GM12892 (cell line): ENCODE measurements at regions not wholly inside any gene's neighbourhood (a gene's known extent, or its start where the extent isn't known, plus 50 kb on each side); places are given as distances from the start of the nearest gene placed in this dataset.
A peak's percentile ranks its signal among the peaks of the same experiment; 100 is the strongest.

ENCODE experiments used
- DNase-seq: peaks from one replicate; pipeline ENCODE4 v3.0.0; 2011; ENCODE audit not compliant: insufficient read length
- FAIRE-seq: peaks from 2 replicates; lab custom pipeline; 2011; peaks lifted over from hg19 to GRCh38; lab: Jason Lieb, UNC
- POLR2A ChIP-seq: IDR thresholded peaks from 2 replicates; pipeline ENCODE4 v1.6.1; 2011; ENCODE audit warnings: low read depth, low read length, control low read depth
- POLR2AphosphoS5 ChIP-seq: IDR thresholded peaks from 2 replicates; pipeline ENCODE4 v1.6.1; 2011; ENCODE audit warnings: low read depth, low read length, control low read depth
- TAF1 ChIP-seq: IDR thresholded peaks from 2 replicates; pipeline ENCODE4 v1.6.1; 2011; ENCODE audit warnings: low read depth, mild to moderate bottlenecking, control low read depth, low read length, borderline replicate concordance

DNA sequence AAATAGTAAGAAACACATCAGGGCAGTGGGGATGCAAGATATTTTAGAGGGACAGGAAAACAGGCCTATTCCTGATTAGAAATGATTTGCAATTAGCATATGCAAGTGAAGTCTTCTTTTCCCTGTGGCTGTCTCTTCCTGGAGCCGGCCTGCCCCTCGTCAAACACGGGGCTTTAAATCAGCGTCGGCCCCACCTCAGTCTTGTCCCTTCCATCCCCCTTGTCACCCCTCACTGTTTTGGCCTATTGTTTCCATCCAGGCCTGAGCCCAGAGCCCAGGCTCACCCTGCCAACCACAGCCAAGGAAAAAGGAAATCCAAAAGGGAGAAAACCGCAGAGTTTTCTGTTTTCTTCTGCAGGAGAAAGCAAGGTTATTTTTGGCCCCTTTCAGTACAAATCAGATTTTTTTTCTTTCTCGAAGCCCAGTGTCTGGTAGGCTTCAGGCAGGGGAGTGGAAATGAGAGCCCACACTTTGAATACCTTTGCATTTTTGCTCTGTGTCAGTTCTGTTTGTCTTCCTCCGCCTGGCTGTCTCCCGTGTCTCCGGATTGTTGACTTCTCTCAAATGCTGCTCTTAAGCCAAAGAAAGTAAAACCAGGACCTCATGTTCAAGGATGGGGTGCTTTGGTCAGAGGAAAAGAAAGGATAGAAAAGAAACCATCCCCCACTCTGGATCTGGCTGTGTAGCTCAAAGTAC, 399.9 kb upstream of the CDH11 start:
- DNase-seq (no peak), FAIRE-seq (no peak)
- TF ChIP-seq POLR2A (no peak), POLR2AphosphoS5 (no peak), TAF1 (no peak)

DNA sequence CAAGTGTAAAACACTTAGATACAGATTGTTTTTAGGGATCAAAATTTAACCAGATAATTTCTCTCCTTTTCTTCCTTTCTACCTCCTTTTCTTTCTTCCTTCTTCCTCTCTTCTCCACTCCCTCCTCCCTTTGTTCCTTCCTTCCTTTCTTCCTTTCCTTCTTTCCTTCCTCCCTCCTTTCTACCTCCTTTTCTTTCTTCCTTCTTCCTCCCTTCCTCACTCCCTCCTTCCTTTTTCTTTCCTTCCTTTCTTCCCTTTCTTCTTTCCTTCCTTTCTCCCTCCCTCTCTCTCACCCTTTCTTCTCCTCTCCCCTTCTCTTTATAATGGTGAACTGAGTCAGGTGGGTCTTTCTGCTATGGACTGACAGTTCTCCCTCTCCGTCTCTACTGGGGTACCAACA, 397.5 kb upstream of the CDH11 start:
- no peak for FAIRE-seq
- TF ChIP-seq TAF1 (no peak), POLR2AphosphoS5 (no peak), POLR2A (no peak)
- no peak for DNase-seq

DNA sequence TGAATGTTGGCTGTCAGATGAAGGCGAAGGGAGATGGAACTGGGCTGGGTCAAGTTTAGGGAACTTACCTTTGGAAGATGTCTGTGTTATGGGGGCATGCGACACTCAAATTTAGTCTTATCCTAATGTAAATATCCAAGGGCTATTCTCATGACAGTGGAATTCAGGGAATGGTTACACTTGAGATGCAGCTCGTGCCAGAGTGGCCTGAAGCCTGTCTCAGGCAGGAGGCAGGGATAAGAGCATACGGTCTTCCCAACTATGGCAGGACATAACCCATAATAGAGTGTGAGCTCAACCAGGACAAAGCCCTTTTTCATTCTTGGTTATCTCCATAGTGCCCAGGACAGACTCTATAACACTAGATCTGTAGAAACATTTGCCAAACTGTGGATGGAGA, 393.3 kb upstream of the CDH11 start:
- DNase-seq (no peak), FAIRE-seq (no peak)

DNA sequence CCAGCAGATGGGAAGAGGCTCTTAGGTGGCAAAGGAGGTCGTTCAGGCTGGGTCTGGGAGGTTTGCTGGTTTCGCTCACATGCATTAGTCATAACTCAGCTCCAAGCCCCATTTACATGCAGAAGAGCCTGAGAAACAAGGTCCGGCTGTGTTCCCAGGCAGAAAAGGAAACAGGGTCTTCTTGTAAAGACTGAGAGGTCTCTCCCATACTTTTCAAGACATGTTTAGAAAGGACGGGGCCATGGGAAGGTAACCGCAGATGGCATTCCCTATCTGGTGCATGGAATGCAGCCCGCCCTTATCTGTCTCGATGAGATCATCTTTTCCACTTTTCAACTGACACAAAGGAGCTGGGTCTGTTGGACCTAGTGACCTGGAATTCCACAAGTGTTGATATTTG, 389.0 kb upstream of the CDH11 start:
- FAIRE-seq: no peak

More for the DNA sequence above, 393.3 kb upstream of the CDH11 start:
- no peak for TF ChIP-seq POLR2A
- no peak for TF ChIP-seq POLR2AphosphoS5
- TF ChIP-seq TAF1: no peak

DNA sequence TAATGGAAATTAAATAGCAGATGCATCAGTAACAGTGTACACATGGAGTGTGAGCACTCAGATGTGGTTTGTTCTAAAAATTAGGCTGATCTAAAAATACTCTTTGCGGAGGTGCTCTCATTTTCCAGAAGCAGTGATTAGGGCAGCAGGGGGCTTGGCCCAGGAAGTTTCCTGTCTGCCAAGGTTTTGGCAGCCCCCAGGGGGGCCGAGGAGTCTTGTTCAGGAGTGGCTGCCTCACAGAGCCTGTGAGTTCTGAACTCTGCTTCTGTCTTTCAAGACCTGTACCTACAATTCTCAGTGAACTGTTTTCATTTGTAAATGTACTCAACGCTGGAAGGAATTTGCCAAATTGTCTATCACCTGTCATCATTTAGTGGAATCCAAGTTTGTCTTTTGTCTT, 388.4 kb upstream of the CDH11 start:
- no peak for TF ChIP-seq POLR2A
- no peak for TF ChIP-seq TAF1
- no peak for TF ChIP-seq POLR2AphosphoS5

More for the DNA sequence above, 389.0 kb upstream of the CDH11 start:
- TF ChIP-seq POLR2A: no peak
- no peak for TF ChIP-seq TAF1
- TF ChIP-seq POLR2AphosphoS5: no peak
- DNase-seq: no peak

DNA sequence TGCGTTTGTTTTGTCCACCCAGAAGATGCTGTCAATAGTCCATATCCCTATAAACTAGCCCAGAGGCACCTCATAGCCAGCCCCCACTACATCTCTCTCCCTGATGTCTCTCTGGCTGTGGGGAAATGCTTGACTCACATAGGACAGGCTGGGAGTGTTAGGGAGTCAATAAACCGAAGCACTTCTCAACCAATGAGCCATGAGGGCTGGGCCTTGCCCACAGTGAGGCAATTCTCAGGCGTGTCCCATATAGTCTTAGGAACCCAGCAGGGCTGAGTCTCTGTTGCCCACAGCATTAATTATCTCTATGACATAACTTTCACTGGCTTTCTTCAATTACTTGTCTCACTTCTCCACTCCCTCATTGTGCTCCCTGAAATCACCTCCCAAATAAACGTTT, 387.3 kb upstream of the CDH11 start:
- FAIRE-seq (no peak), DNase-seq (no peak)
- TF ChIP-seq POLR2A (no peak), TAF1 (no peak)

More for the DNA sequence above, 388.4 kb upstream of the CDH11 start:
- FAIRE-seq (peak; percentile 27), DNase-seq (no peak)

DNA sequence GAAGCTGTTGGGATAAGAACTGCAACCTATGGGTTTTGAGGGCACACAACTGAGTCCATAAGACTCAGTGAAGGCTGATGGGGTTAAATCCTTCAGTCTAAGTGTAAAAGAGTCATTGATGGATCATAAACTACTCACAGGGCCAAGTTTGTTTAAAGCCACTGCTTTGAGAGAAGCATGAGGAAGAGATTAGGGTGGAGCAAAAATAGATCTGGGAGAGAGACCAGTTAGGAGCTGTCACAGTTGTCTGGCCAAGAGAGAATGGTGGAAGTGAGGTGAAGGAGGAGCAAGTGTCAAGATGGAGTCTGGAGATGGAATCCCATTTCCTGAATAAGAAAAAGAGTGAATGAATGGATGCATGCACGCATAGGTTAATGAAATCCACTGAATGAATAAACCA, 379.1 kb upstream of the CDH11 start:
- no peak for FAIRE-seq
- no peak for DNase-seq
- TF ChIP-seq POLR2AphosphoS5: no peak
- TF ChIP-seq POLR2A: no peak
- TF ChIP-seq TAF1: no peak

DNA sequence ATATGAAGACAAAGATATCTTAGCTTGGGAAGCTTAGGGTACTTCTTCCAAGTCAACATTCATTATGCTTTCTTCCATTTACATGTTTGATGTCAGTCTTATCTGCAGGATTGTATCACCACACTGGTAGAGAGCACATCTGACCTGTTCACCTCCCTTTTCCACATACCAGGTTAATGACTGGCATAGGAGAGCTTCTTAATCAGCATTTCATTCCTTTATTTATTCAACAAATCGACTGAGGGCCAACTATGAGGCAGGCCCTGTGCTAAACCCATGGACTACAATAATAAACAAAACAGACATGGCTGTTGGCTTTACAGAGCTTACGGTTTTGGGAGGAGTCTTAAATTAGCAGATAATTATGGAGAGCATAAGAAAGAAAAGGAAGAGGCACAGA, 378.1 kb upstream of the CDH11 start:
- DNase-seq (no peak), FAIRE-seq (no peak)
- TF ChIP-seq TAF1 (no peak), POLR2AphosphoS5 (no peak), POLR2A (no peak)

DNA sequence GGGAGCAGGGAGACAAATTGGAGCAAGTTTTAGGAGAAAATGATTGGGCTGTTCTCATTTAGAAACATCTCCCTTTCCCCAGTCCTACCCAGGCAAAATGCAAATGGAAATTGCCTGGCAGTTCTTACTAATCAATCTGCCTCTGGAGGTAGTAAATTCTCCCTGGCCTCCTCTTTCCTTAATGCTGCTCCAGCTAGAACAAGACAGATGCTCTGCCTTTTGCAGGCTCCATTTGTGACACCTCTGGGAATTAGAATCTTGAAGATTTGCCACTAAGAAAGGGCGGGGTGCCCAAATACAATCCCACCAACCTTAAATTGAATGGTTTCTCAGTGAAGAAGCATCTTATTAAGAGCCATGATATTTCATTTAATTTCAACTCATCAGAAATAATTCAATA, 377.7 kb upstream of the CDH11 start:
- FAIRE-seq: no peak

DNA sequence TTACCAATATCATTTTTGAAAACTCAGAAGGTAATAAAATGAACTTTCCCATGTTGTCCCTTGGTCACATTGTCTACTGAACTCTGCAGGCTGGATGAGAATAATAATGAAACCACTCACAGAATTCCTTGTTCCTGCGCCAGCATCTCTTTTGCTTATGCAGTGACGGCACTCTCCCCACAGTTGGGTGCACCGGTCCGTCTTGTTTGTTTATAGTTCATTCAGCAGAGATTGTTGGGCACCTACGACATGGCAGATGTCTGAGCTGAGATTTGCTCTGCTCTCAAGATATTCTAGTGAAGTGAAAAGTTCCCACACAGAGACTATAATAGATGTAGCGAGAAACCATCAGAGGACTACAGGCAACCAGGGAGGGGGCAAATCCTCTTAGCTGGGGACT, 375.7 kb upstream of the CDH11 start:
- FAIRE-seq (no peak), DNase-seq (no peak)
- TF ChIP-seq POLR2AphosphoS5: no peak
- no peak for TF ChIP-seq TAF1
- TF ChIP-seq POLR2A: no peak

More for the DNA sequence above, 377.7 kb upstream of the CDH11 start:
- no peak for TF ChIP-seq POLR2A
- no peak for TF ChIP-seq POLR2AphosphoS5
- no peak for TF ChIP-seq TAF1
- DNase-seq: no peak

DNA sequence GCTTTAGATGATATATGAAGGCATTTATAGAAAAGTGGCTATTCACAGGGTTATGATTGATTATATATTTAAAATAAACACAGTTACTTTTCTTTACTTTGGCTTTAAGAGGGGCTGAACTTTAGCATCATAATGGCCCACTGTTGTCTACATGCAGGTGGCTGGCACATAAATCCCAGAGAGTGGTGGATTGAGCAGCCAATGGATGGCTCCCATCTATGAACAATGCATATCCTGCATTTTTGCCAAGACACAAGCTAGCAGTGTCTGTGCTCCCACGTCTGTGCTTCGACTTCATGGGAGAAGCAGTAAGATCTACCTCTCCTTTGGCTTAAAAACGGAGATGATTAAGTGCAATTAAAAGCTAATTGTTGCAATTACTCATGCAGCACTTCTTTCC, 373.2 kb upstream of the CDH11 start:
- FAIRE-seq (no peak), DNase-seq (no peak)
- no peak for TF ChIP-seq TAF1
- no peak for TF ChIP-seq POLR2A

DNA sequence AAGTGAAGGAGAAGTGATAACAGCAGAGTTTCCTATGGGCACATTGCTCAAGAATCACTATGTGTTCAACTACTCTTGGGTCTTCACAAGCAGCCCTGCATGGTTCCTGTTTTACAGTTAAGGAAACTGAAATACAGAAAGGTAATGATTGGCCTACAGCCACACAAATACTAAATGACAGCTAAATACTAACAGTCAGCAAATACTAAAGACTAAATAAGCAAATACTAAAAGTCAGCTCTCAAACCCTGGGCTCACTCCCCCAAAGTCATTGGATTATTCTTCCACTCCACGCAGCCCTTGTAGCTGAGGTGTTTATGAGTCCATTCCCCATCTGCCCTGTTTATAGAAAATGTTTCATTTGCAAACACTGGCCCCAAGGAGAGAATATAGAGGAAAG, 372.7 kb upstream of the CDH11 start:
- no peak for FAIRE-seq
- TF ChIP-seq POLR2A (no peak), TAF1 (no peak), POLR2AphosphoS5 (no peak)
- DNase-seq: no peak

DNA sequence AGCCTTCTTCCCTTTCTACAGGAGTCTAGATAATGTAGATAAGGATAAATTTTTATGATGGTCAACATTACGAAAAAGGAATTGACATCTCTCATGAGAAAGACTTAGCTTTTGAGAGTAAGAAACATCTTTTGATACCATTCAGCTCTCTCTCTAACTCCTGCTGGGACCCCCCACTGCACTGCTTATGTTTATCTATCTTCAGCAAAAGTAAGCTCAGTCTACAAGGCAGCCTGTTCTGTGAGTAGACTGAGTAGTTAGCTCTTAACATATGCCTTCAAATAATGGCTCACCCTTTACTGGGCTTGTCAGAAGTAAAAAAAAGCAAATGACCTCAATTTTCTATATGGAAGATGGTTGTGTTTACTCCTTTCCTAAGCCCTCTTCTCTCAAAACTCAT, 372.2 kb upstream of the CDH11 start:
- TF ChIP-seq POLR2AphosphoS5: no peak
- TF ChIP-seq TAF1: no peak
- TF ChIP-seq POLR2A: no peak
- FAIRE-seq: no peak
- no peak for DNase-seq
